ENCODE measurements at regions not wholly inside any gene's neighbourhood (a gene's known extent, or its start where the extent isn't known, plus 50 kb on each side); places are given as distances from the start of the nearest gene placed in this dataset.
"Not testable (repeated sequence)": the region's sequence is repeated elsewhere in the genome, so short reads cannot be mapped to it uniquely, and the experiment has no call there.

GRCh38 chr14:53432378-53432802 lies 279.3 kb upstream of the DDHD1 start:
- in situ Hi-C loops (cut with MboI; ENCODE audit: low sequenced_read_pairs): no loop called here

- in situ Hi-C loops (cut with MboI; ENCODE audit: low sequenced_read_pairs): no loop called here
These were observed 277.7 kb upstream of the DDHD1 start for GRCh38 chr14:53430870-53431269.

DNA sequence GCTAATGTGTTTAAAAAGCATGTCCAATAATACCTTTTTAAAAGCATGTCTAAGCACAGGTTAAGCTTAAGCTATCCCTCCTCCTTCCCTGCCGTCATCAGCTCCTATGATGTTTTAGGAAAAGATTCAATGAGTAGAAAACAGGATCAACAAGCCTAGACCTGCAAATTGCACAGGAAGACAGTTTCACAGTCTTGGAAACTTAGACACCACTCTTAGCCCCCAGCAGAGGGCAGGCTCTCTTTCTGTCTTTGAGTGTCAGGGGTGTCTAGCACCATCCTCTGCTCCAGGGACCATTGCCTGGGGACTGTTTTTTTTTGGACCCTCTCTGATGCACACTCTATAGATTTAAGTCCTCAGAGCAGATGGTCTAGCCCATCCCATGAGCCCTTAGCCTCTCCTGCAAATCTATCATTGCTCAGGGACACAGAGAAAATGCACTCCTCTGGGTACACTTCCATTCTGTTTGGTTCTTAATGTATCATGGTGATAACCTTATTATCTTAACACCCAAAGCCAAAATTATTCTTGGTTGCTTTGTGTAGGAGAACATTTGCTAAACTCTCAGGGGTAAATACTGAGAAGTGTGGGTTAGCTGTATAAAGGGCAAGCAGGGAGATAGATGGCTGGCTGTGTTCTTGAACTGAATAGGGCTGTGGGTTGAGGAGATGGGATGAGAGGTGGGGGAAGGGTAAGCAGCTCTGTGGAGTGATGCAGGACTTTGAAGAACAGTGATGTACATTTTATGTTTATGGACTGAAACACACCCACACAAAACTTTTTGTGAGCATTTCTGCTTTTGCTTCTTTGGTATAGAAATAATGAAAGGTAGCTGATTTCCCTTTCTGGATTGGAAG lies 259.9 kb upstream of the DDHD1 start:
- in situ Hi-C loops (cut with MboI; ENCODE audit: low sequenced_read_pairs): no loop called here

GRCh38 chr14:53411125-53411524 lies 258.0 kb upstream of the DDHD1 start:
- in situ Hi-C loops (cut with MboI; ENCODE audit: low sequenced_read_pairs): no loop called here

DNA sequence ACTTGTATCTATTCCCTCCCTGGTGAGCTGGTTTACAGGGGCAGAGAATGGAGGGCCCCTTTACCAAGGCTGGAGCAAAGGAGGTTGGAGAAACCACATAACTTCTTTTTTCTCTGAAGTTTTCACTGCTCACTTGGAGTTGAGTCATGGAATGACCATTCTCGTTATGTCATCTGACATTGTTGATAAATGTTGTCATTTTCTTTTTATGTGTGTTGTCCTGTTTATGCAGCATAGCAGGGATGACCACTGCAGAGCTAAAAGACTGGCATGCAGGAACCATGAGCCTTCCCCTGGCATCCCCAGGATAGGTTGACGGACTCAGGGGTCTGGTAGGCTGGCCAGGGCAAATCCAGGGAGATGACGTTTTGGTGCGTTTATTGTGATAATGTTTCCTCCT lies 256.8 kb upstream of the DDHD1 start:
- in situ Hi-C loops (cut with MboI; ENCODE audit: low sequenced_read_pairs): no loop called here

GRCh38 chr14:53409289-53409688 lies 256.2 kb upstream of the DDHD1 start:
- in situ Hi-C loops (cut with MboI; ENCODE audit: low sequenced_read_pairs): no loop called here

GRCh38 chr14:53408175-53408879 lies 255.2 kb upstream of the DDHD1 start:
- in situ Hi-C loops (cut with MboI; ENCODE audit: low sequenced_read_pairs): no loop called here

DNA sequence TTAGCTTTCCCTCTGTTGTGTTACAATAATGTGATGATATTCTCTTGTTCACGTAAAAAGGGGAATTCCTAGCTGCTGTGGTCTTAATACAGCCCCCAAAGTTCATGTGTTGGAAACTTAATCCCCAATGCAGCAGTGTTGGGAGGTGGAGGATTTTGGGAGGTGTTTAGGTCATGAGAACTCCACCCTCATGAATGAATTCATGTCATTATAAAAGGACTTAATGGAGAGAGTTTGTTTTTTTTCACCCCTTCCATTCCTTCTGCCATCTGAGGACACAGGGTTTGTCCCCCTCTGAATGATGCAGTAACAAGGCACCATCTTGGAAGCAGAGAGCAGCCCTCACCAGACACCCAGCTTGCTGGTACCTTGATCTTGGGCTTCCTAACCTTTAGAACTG lies 253.4 kb upstream of the DDHD1 start:
- in situ Hi-C loops (cut with MboI; ENCODE audit: low sequenced_read_pairs): no loop called here

DNA sequence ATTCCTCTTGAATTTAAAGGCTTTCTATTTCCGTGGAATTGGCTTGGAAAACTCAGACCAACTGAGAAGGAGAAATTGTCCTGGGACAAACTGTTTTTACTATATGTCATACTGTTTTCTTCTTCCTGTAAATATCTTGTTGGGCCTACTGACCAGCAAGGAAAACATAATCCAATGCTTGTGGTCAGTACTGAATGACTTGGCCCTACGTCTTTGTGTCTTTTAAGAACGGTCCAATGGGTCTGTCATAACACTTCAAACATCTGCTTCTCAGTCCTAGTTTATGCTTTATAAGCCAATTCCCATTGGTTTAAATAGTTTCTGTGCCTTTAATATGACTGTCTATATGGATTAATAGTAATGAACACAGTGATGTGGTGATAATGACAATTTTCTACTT lies 248.5 kb upstream of the DDHD1 start:
- in situ Hi-C loops (cut with MboI; ENCODE audit: low sequenced_read_pairs): no loop called here

DNA sequence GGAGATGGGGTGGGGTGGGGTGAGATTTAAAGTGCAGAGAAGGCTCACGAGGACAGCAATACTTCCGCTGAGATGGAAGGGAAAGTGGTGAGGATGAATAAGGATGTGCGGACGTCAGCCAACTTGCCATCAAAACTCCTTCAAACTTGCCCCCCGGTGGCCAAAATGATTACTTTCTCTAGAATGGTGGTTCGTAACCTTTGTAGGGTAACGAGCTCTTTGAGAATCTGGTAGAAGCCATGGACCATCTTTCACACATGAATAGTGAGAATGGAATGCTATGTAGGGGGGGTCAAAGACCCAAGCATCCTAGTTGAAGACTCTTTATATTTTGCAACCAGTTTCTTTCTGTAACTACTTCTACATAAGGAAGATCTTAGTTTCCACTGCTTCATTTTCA lies 245.9 kb upstream of the DDHD1 start:
- in situ Hi-C loops (cut with MboI; ENCODE audit: low sequenced_read_pairs): no loop called here

GRCh38 chr14:53398616-53399015 lies 245.5 kb upstream of the DDHD1 start:
- in situ Hi-C loops (cut with MboI; ENCODE audit: low sequenced_read_pairs): no loop called here

DNA sequence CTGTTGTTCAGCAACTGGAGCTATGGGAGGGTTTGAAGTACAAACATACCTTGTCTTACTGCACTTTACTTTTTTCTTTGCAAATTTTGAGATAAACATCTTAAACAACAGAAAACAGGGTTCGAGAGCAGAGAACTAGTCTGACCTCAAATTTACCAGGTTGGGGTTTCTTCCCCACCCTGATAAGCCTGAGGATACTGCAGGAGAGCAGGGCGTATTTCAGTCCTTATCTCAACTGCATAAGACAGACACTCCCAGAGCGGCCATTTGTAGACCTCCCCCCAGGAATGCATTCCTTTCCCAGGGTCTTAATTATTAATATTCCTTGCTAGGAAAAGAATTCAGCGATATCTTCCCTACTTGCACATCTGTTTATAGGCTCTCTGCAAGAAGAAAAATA lies 242.1 kb upstream of the DDHD1 start:
- in situ Hi-C loops (cut with MboI; ENCODE audit: low sequenced_read_pairs): not testable (repeated sequence)

DNA sequence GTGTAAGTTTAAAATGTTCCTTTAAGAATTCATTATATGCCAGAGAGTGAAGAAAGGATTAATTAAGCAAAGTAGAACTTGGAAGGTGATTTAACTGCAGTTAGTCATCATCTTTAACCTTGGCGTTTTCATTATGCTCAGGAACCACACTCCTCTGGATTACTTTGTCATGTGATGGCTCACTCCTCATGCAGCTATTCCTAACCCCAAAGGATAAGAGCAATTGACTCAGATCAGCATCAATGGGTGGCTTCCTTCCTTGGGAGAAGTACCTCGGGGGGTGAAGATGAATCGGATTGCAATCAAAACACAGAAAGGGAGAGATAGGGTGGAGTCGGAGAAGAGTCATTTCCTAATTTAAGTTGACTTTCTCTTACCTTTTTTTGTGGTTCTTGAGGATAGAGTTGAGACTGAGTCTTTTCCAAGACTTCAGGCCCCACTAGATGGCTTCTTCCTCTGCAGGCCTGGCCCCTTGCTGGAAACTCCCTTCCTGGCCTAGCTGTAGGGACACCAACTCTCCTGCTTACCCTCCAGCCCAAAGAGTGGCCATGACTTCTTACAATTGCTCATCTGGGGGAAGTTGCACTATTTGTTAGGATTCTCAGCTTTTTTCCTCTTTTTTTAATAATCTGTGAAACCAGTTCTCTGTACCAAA lies 238.6 kb upstream of the DDHD1 start:
- in situ Hi-C loops (cut with MboI; ENCODE audit: low sequenced_read_pairs): no loop called here

- in situ Hi-C loops (cut with MboI; ENCODE audit: low sequenced_read_pairs): no loop called here
These were observed 238.0 kb upstream of the DDHD1 start for GRCh38 chr14:53391156-53391555.

DNA sequence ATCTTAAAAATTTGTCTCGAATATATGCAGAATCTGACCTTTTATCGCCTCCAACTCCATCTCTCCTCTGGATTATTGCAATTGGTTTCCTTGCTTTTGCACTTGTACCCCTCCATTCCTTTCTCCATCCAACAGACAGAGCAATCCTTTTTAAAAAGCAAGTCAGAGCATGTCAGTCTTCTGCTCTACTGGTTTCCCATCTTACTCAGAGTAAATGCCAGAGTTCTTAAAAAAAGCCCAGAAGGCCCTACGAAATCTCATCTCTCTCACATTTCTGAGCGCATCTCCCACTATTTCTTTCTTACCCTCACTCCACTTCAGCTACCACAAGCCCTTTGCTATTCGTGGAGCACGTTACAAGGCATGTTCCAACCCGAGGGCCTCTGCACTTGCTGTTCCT lies 236.9 kb upstream of the DDHD1 start:
- in situ Hi-C loops (cut with MboI; ENCODE audit: low sequenced_read_pairs): no loop called here

GRCh38 chr14:53389202-53389601 lies 236.1 kb upstream of the DDHD1 start:
- in situ Hi-C loops (cut with MboI; ENCODE audit: low sequenced_read_pairs): no loop called here

DNA sequence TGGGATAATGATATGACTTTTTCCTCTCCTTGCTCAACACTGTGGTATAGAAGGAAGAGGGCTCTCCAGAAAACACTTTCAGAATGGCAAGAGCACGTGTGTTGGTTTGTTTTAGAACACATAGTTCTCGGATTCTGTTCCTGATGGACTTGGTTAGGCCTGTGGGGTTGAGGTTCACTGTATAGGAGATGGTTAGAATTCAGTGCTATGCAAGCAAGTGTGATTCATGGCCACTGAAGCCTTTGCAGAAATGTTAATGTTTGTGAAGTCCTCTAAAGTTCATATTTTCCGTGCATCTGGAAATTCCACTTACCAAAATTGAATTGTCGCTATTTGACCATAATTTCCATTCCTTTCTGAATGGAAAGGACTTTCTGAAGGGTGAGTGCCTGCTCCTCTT lies 233.2 kb upstream of the DDHD1 start:
- in situ Hi-C loops (cut with MboI; ENCODE audit: low sequenced_read_pairs): no loop called here

DNA sequence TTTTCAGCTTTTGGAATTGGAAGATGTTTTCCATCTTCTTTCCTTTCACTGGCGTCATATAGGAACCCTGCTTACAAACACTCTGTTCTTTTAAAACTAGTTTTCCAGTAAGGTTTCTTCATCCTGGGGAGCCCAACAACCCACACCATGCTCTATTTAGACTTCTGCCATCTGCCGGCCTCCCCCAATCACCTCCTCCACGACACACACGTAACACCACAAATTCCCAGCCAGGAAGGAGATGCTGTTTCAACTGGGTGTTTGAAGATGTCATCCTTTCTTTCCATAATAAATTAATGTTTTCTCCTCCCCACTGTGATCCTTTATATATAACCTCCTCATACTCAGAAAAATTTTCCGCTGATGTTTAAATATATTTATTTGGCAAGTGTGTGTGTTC lies 231.4 kb upstream of the DDHD1 start:
- in situ Hi-C loops (cut with MboI; ENCODE audit: low sequenced_read_pairs): no loop called here

- in situ Hi-C loops (cut with MboI; ENCODE audit: low sequenced_read_pairs): no loop called here
These were observed 230.9 kb upstream of the DDHD1 start for GRCh38 chr14:53384073-53384472.

DNA sequence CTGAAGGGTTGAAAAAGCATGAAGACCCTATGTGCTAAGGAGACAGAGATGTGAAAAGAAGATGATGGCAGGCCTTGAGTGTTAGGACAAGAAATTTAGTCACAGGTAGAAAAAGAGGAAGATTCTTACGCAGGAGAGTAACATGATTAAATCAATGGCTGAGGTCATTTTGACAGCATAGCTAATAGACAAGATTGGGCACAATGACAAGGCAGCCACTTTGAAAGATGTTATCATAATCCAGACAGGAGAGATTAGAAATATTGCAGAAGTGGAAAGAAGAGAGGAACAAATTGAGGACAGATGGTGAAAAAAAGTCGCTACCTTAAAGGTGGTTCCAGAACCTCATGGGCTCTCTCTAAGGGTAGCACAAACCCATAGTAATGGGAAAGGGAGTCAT lies 228.8 kb upstream of the DDHD1 start:
- in situ Hi-C loops (cut with MboI; ENCODE audit: low sequenced_read_pairs): no loop called here

DNA sequence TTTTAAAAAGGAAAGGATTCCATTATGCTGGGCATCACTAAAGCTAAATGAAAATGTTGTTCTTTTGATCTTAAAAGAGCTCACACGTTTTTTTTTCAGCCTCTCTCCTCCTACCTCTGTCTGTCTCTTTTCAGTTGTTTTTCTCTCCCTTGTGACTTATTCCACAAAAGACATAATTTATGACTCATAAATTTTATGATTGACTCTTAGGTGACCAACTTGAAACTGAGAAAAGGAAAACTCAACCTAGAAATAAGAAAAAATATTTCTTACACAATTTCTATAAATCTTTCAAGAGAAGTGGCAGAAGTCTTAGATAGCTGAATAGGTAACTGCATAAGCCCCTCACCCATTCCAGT lies 227.7 kb upstream of the DDHD1 start:
- in situ Hi-C loops (cut with MboI; ENCODE audit: low sequenced_read_pairs): no loop called here

All from HL-60/S4 treated with phorbol 12-myristate 13-acetate at 8.2 ng/mL for 4 days and 3 days (cell line).